NCI-H2227 (cell line): ENCODE measurements at regions not wholly inside any gene's neighbourhood (a gene's known extent, or its start where the extent isn't known, plus 50 kb on each side); places are given as distances from the start of the nearest gene placed in this dataset.

Experiments
- DNase-seq: peaks from one replicate; lab custom pipeline; 2025; ENCODE audit not compliant: unreplicated experiment; lab: John Stamatoyannopoulos, UW

- DNase-seq, result no peak
These were observed 353.1 kb downstream of the EFNB2 start for GRCh38 chr13:106182404-106182803.

GRCh38 chr13:106178816-106179215 lies 356.6 kb downstream of the EFNB2 start:
- DNase-seq, result no peak

GRCh38 chr13:106177146-106177545 lies 358.3 kb downstream of the EFNB2 start:
- no peak for DNase-seq

GRCh38 chr13:106176117-106176516 lies 359.3 kb downstream of the EFNB2 start:
- no peak for DNase-seq

GRCh38 chr13:106173891-106174610 lies 361.4 kb downstream of the EFNB2 start:
- DNase-seq, result no peak

GRCh38 chr13:106173346-106173745 lies 362.1 kb downstream of the EFNB2 start:
- DNase-seq, result no peak

- no peak for DNase-seq
These were observed 363.1 kb downstream of the EFNB2 start for GRCh38 chr13:106172176-106172905.

- no peak for DNase-seq
These were observed 372.0 kb downstream of the EFNB2 start for GRCh38 chr13:106163426-106163825.

GRCh38 chr13:106161146-106161545 lies 374.3 kb downstream of the EFNB2 start:
- no peak for DNase-seq

GRCh38 chr13:106159295-106160195 lies 375.9 kb downstream of the EFNB2 start:
- no peak for DNase-seq

GRCh38 chr13:106156468-106156867 lies 379.0 kb downstream of the EFNB2 start:
- DNase-seq, result no peak

- DNase-seq, result no peak
These were observed 380.1 kb downstream of the EFNB2 start for GRCh38 chr13:106155411-106155810.

GRCh38 chr13:106153876-106154275 lies 381.6 kb downstream of the EFNB2 start:
- DNase-seq, result no peak

GRCh38 chr13:106153041-106153440 lies 382.4 kb downstream of the EFNB2 start:
- no peak for DNase-seq

GRCh38 chr13:106152047-106152446 lies 383.4 kb downstream of the EFNB2 start:
- DNase-seq, result no peak

GRCh38 chr13:106151056-106151699 lies 384.3 kb downstream of the EFNB2 start:
- no peak for DNase-seq

GRCh38 chr13:106145997-106146864 lies 389.2 kb downstream of the EFNB2 start:
- no peak for DNase-seq

GRCh38 chr13:106145070-106145469 lies 390.4 kb downstream of the EFNB2 start:
- DNase-seq, result no peak

GRCh38 chr13:106143930-106144709 lies 391.3 kb downstream of the EFNB2 start:
- no peak for DNase-seq
